Rectal smooth muscle tissue (tissue), 1 donor: ENCODE measurements at regions not wholly inside any gene's neighbourhood (a gene's known extent, or its start where the extent isn't known, plus 50 kb on each side); places are given as distances from the start of the nearest gene placed in this dataset.

Experiments used
- H3K27ac ChIP-seq: one replicate; pipeline ENCODE4 v1.7.0; 2013; ENCODE audit warnings: low read depth, low read length, inconsistent platforms
- H3K27me3 ChIP-seq: one replicate; pipeline ENCODE4 v1.7.0; 2013; ENCODE audit warnings: low read length; ENCODE audit not compliant: control insufficient read depth, insufficient read depth
- H3K36me3 ChIP-seq: one replicate; pipeline ENCODE4 v1.7.0; 2013; ENCODE audit warnings: low read length; ENCODE audit not compliant: control insufficient read depth, insufficient read depth
- H3K4me1 ChIP-seq: one replicate; pipeline ENCODE4 v1.7.0; 2013; ENCODE audit warnings: low read length; ENCODE audit not compliant: control insufficient read depth, insufficient read depth
- H3K4me3 ChIP-seq: one replicate; pipeline ENCODE4 v1.7.0; 2013; ENCODE audit warnings: low read length
- H3K9ac ChIP-seq: one replicate; pipeline ENCODE4 v1.7.0; 2013; ENCODE audit warnings: low read length

GRCh38 chr9:107740088-107740980, 250.8 kb upstream of the KLF4 start:
- Histone ChIP-seq H3K9ac (no peak overlapping the region), H3K27me3 (no peaks in the 10 kb centered on the region), H3K27ac (no peak overlapping the region), H3K36me3 (no peaks in the 10 kb centered on the region), H3K4me1 (no peaks in the 10 kb centered on the region), H3K4me3 (no peak overlapping the region)

- no peaks in the 10 kb centered on the region for H3K36me3 ChIP-seq
- no peak overlapping the region for H3K4me3 ChIP-seq
- no peaks in the 10 kb centered on the region for H3K4me1 ChIP-seq
- H3K9ac ChIP-seq, result no peak overlapping the region
- H3K27me3 ChIP-seq, result no peaks in the 10 kb centered on the region
- H3K27ac ChIP-seq, result no peak overlapping the region
Observed at GRCh38 chr9:107739601-107740082, 250.1 kb upstream of the KLF4 start.

- Histone ChIP-seq H3K4me3 (no peak overlapping the region), H3K27me3 (no peaks in the 10 kb centered on the region), H3K9ac (no peak overlapping the region), H3K4me1 (no peaks in the 10 kb centered on the region), H3K36me3 (no peaks in the 10 kb centered on the region), H3K27ac (no peak overlapping the region)
Observed at GRCh38 chr9:107738789-107739188, 249.2 kb upstream of the KLF4 start.

GRCh38 chr9:107737987-107738743, 248.6 kb upstream of the KLF4 start:
- no peak overlapping the region for H3K9ac ChIP-seq
- no peak overlapping the region for H3K27ac ChIP-seq
- H3K27me3 ChIP-seq, result no peaks in the 10 kb centered on the region
- no peaks in the 10 kb centered on the region for H3K36me3 ChIP-seq
- no peak overlapping the region for H3K4me3 ChIP-seq
- no peaks in the 10 kb centered on the region for H3K4me1 ChIP-seq

- peaks cover 4% of the 10 kb centered on the region for H3K4me1 ChIP-seq
- H3K36me3 ChIP-seq, result no peaks in the 10 kb centered on the region
- no peak overlapping the region for H3K9ac ChIP-seq
- no peaks in the 10 kb centered on the region for H3K27me3 ChIP-seq
- no peak overlapping the region for H3K4me3 ChIP-seq
- no peak overlapping the region for H3K27ac ChIP-seq
Observed at GRCh38 chr9:107737610-107737986, 248.0 kb upstream of the KLF4 start.

- H3K36me3 ChIP-seq, result no peaks in the 10 kb centered on the region
- no peaks in the 10 kb centered on the region for H3K27me3 ChIP-seq
- no peak overlapping the region for H3K9ac ChIP-seq
- no peak overlapping the region for H3K27ac ChIP-seq
- H3K4me1 ChIP-seq, result peaks cover 7% of the 10 kb centered on the region
- H3K4me3 ChIP-seq, result no peak overlapping the region
Observed at GRCh38 chr9:107735821-107736220, 246.3 kb upstream of the KLF4 start.

- Histone ChIP-seq H3K27ac (no peak overlapping the region), H3K4me1 (peaks cover 7% of the 10 kb centered on the region)
Observed at GRCh38 chr9:107734256-107735013, 244.9 kb upstream of the KLF4 start.

GRCh38 chr9:107733523-107733894, 243.9 kb upstream of the KLF4 start:
- Histone ChIP-seq H3K27me3 (no peaks in the 10 kb centered on the region), H3K4me1 (peaks cover 7% of the 10 kb centered on the region), H3K27ac (peak overlapping the region; percentile 44), H3K36me3 (no peaks in the 10 kb centered on the region), H3K9ac (no peak overlapping the region), H3K4me3 (peak overlapping the region; percentile 28)

More at GRCh38 chr9:107734256-107735013, 244.9 kb upstream of the KLF4 start:
- no peaks in the 10 kb centered on the region for H3K27me3 ChIP-seq
- H3K9ac ChIP-seq, result no peak overlapping the region
- H3K4me3 ChIP-seq, result no peak overlapping the region
- H3K36me3 ChIP-seq, result no peaks in the 10 kb centered on the region

GRCh38 chr9:107732781-107733522, 243.4 kb upstream of the KLF4 start:
- Histone ChIP-seq H3K9ac (no peak overlapping the region), H3K27ac (peak overlapping the region; percentile 44), H3K27me3 (no peaks in the 10 kb centered on the region), H3K4me3 (peak overlapping the region; percentile 28), H3K4me1 (peaks cover 7% of the 10 kb centered on the region), H3K36me3 (no peaks in the 10 kb centered on the region)

- H3K36me3 ChIP-seq, result no peaks in the 10 kb centered on the region
- H3K4me3 ChIP-seq, result no peak overlapping the region
- H3K27ac ChIP-seq, result no peak overlapping the region
- H3K4me1 ChIP-seq, result peaks cover 7% of the 10 kb centered on the region
- no peaks in the 10 kb centered on the region for H3K27me3 ChIP-seq
- H3K9ac ChIP-seq, result no peak overlapping the region
Observed at GRCh38 chr9:107731115-107731762, 241.7 kb upstream of the KLF4 start.

- Histone ChIP-seq H3K27me3 (no peaks in the 10 kb centered on the region), H3K9ac (no peak overlapping the region), H3K27ac (no peak overlapping the region), H3K36me3 (no peaks in the 10 kb centered on the region), H3K4me1 (peaks cover 7% of the 10 kb centered on the region), H3K4me3 (no peak overlapping the region)
Observed at GRCh38 chr9:107730666-107731065, 241.1 kb upstream of the KLF4 start.
